NB4 (cell line): ENCODE measurements at regions not wholly inside any gene's neighbourhood (a gene's known extent, or its start where the extent isn't known, plus 50 kb on each side); places are given as distances from the start of the nearest gene placed in this dataset.
"Not testable (repeated sequence)": the region's sequence is repeated elsewhere in the genome, so short reads cannot be mapped to it uniquely, and the experiment has no call there.

Source experiments
- POLR2A ChIP-seq: IDR thresholded peaks from 2 replicates; pipeline ENCODE4 v1.6.1; 2011; ENCODE audit warnings: mild to moderate bottlenecking; ENCODE audit not compliant: insufficient read length; ENCODE audit errors: extremely low read depth
- TF ChIP-seq, protein P1 (sequence below): IDR thresholded peaks from one replicate; pipeline ENCODE4 v1.5.1; 2012; ENCODE audit warnings: low read depth, low read length

DNA sequence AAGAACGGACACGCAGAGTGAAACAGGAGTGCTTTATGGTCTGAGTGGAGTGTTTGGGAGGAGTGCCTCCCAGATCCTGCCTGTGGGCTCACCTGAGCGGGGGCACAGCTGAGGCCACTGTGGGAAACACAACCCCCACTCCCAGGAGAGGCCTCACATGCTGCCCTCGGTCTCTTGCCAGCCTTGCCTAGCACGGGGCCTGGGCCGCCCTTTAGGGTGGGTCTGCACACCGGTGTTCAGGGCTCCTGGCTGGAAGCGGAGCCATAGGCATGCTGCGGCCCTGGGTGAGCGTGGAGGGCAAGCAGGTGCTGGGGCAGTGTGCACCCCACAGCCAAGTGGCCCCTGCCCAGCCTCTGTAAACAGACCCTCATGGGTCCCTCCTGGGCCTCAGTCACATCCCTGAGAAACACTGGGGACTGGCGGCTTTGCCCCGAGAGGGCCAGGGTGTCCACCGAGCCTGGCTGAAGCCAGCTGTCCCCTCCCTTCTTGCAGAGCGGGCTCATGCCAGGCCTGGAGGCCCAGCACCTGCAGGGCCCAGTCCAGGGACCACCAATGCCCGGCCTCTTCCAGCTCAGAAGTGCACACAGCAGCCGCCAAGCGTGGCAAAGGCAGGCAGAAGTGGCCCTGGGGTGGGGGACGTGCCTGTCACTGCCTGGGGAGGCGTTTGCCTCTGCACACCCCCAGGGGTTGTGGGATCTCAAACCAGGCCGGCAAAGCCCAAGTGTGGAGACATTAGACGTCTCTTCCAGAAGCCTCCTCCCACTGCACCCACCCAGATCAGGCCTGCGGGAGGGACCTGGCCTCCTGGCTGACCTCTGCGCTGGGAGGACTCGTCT is 305.9 kb downstream of the CCDC74A start:
- TF ChIP-seq, protein P1, sequence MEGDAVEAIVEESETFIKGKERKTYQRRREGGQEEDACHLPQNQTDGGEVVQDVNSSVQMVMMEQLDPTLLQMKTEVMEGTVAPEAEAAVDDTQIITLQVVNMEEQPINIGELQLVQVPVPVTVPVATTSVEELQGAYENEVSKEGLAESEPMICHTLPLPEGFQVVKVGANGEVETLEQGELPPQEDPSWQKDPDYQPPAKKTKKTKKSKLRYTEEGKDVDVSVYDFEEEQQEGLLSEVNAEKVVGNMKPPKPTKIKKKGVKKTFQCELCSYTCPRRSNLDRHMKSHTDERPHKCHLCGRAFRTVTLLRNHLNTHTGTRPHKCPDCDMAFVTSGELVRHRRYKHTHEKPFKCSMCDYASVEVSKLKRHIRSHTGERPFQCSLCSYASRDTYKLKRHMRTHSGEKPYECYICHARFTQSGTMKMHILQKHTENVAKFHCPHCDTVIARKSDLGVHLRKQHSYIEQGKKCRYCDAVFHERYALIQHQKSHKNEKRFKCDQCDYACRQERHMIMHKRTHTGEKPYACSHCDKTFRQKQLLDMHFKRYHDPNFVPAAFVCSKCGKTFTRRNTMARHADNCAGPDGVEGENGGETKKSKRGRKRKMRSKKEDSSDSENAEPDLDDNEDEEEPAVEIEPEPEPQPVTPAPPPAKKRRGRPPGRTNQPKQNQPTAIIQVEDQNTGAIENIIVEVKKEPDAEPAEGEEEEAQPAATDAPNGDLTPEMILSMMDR, result not testable (repeated sequence)
- TF ChIP-seq POLR2A, result not testable (repeated sequence)
